GM12872 (cell line): ENCODE measurements at regions not wholly inside any gene's neighbourhood (a gene's known extent, or its start where the extent isn't known, plus 50 kb on each side); places are given as distances from the start of the nearest gene placed in this dataset.

Experiments
- TF ChIP-seq, protein P1 (sequence below): IDR thresholded peaks from 3 replicates; pipeline ENCODE4 v1.5.1; 2011; ENCODE audit warnings: low read depth, mild to moderate bottlenecking, low read length, moderate library complexity; ENCODE audit not compliant: insufficient read depth

DNA sequence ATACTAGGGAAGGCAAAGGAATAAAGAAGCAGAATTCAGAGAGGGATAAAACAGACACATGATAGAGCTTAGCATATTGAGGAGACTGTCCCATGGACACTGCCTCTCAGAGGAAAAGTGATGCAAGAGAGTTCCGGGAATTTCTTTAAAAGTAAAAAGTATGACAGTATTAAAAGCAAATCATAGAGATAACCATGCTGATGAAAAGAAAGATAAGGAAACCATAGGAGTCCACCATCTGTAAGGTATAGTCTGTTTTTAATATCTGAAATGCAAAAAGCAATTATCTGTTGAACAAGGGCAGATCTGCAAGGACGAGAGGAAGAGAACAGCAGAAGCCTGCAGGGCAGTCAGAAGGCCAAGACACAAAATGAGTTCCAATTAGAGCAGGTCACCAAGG lies 495.9 kb upstream of the GOLIM4 start:
- TF ChIP-seq, protein P1, sequence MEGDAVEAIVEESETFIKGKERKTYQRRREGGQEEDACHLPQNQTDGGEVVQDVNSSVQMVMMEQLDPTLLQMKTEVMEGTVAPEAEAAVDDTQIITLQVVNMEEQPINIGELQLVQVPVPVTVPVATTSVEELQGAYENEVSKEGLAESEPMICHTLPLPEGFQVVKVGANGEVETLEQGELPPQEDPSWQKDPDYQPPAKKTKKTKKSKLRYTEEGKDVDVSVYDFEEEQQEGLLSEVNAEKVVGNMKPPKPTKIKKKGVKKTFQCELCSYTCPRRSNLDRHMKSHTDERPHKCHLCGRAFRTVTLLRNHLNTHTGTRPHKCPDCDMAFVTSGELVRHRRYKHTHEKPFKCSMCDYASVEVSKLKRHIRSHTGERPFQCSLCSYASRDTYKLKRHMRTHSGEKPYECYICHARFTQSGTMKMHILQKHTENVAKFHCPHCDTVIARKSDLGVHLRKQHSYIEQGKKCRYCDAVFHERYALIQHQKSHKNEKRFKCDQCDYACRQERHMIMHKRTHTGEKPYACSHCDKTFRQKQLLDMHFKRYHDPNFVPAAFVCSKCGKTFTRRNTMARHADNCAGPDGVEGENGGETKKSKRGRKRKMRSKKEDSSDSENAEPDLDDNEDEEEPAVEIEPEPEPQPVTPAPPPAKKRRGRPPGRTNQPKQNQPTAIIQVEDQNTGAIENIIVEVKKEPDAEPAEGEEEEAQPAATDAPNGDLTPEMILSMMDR, result no peak

DNA sequence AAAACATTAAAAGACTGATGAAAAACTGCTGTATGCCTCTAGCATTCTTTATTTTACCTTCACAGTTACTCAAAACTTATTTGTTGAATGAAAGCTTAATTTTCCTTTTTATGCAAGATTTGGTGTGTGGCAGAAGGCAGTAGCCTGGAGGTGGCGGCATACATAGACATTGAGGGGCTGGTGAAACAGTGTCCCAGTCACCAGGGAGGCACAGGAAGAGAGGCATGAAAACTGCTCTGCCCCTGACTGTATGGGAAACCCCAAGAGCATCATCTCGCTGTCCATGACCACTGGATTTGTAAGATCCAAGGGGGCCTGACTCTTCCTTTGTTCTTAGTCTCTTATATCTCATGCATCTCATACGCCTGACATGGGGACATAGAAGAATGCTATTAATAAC lies 493.7 kb upstream of the GOLIM4 start:
- TF ChIP-seq, protein P1, result no peak

GRCh38 chr3:168585544-168585943 lies 489.8 kb upstream of the GOLIM4 start:
- TF ChIP-seq, protein P1, result no peak

- TF ChIP-seq, protein P1, result no peak
These were observed 488.3 kb upstream of the GOLIM4 start for GRCh38 chr3:168583977-168584376.

DNA sequence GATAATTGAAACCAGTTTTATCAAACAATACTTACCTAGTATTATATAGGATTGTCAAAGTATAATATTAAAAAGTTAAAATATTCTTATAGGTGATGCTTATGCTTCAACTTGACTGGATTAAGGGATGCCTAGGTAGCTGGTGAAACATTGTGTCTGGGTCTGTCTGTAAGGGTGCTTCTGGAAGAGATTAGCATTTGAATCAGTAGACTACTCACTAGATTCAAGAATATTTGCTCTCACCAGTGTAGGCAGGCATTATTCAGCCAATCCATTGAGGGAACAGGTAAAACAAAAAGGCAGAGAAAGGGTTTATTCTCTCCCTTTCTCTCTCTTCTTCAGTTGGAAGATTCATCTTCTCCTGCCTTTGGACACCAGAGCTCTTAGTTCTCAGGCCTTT lies 486.8 kb upstream of the GOLIM4 start:
- TF ChIP-seq, protein P1, result no peak

DNA sequence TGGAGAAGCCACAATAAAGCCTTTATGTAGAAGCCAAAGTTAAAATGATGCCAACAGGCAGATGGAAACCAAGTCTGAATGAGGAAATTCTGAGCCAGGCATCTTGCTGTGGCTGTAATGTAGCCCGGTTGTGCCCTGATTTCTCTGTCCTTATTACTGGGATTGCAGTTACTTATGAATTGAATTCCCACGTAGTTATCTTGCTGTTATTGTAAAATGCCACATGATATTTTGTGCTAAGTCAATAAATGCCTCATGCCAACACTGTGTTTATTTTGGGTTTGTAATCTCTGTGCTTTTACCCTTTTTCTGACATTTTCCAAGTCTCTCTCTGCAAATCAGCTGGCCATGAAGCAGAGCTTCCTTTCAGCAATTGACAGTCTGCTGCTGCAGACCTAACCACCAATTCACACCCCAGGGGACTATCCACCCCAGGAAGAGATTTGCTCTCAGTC lies 486.1 kb upstream of the GOLIM4 start:
- TF ChIP-seq, protein P1, result no peak

DNA sequence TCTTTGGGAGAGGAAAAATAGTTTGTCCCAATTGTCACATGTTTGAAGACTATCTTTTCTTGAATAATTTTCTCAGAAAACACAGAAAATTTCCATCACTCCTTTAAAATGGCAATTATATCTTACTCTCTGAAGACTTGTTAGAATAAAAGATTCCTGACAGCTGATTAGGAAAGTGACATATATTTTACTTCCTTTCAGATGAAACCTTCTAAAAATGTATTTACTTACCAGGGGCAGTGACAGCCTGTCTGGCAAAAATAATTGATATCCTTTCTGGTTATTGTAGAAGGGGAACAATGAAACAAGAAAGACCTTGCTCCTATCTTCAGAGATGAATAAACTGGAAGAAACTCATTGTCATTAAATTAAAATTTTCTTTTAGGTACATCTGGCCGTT lies 483.3 kb upstream of the GOLIM4 start:
- TF ChIP-seq, protein P1, result no peak

DNA sequence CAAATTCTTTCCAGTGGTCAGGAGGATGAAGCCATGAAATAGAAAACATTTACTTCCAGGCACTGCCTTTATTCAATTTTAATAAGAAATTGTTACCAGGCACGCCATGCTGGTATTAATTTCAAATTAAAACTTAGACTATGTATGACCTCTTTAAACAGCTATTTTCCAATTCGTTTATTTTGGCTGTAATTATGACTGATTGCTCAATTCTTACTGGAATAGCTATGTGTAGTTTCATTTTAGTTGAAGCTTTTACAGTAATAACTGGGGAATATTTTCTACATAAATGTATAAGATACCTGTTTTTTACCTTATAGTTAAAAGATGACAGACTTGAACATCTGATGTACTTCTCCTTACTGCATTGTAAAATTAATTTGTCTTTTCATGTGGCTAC lies 480.0 kb upstream of the GOLIM4 start:
- TF ChIP-seq, protein P1, result no peak
